KMS-11 (cell line): ENCODE measurements at regions not wholly inside any gene's neighbourhood (a gene's known extent, or its start where the extent isn't known, plus 50 kb on each side); places are given as distances from the start of the nearest gene placed in this dataset.

Experiments used
- H2AFZ ChIP-seq: fragments of 200-600 bp; sonication (generic); 2 replicates; pipeline ENCODE4 v1.6.1; 2016; ENCODE audit warnings: antibody characterized with exemption, mixed run types, low read depth
- H3K27ac ChIP-seq: fragments of 200-600 bp; sonication (generic); 2 replicates; pipeline ENCODE4 v1.6.1; 2016; ENCODE audit warnings: mild to moderate bottlenecking, mixed run types
- H3K27me3 ChIP-seq: fragments of 200-600 bp; sonication (generic); 2 replicates; pipeline ENCODE4 v1.6.1; 2017; ENCODE audit warnings: mild to moderate bottlenecking, low read depth, mixed run types, moderate library complexity; ENCODE audit not compliant: insufficient read depth
- H3K36me3 ChIP-seq: fragments of 200-600 bp; sonication (generic); 2 replicates; pipeline ENCODE4 v1.6.1; 2017; ENCODE audit warnings: mild to moderate bottlenecking, mixed run types; ENCODE audit not compliant: insufficient read depth
- H3K4me1 ChIP-seq: fragments of 200-600 bp; sonication (generic); 2 replicates; pipeline ENCODE4 v1.6.1; 2016; ENCODE audit warnings: mild to moderate bottlenecking, low read depth, mixed run types; ENCODE audit not compliant: poor library complexity, severe bottlenecking
- H3K4me2 ChIP-seq: fragments of 200-600 bp; sonication (generic); 2 replicates; pipeline ENCODE4 v1.7.0; 2016; ENCODE audit warnings: mild to moderate bottlenecking, mixed run types
- H3K4me3 ChIP-seq: fragments of 200-600 bp; sonication (generic); IDR thresholded peaks from 2 replicates; pipeline ENCODE4 v1.6.1; 2017; ENCODE audit warnings: low read depth, low read length, mixed read lengths; ENCODE audit not compliant: insufficient read depth
- H3K79me2 ChIP-seq: fragments of 200-600 bp; sonication (generic); 2 replicates; pipeline ENCODE4 v1.6.1; 2016; ENCODE audit warnings: low read depth, mixed run types; ENCODE audit not compliant: insufficient read depth
- H3K9ac ChIP-seq: fragments of 200-600 bp; sonication (generic); 2 replicates; pipeline ENCODE4 v1.6.1; 2016; ENCODE audit warnings: mild to moderate bottlenecking, mixed run types
- H4K20me1 ChIP-seq: fragments of 200-600 bp; sonication (generic); 2 replicates; pipeline ENCODE4 v1.6.1; 2016; ENCODE audit warnings: mild to moderate bottlenecking, mixed run types; ENCODE audit not compliant: insufficient read depth
- TF ChIP-seq, protein P1 (sequence below): fragments of 200-600 bp; sonication (generic); conservative IDR thresholded peaks from 2 replicates; pipeline ENCODE4 v1.6.1; 2017; ENCODE audit warnings: low read depth, mild to moderate bottlenecking, antibody characterized with exemption, low read length, moderate library complexity, mixed read lengths

- Histone ChIP-seq H3K27ac (no peak overlapping the region), H3K4me3 (no peak overlapping the region), H3K79me2 (no peaks in the 10 kb centered on the region), H2AFZ (no peak overlapping the region), H3K36me3 (no peaks in the 10 kb centered on the region), H3K4me1 (no peaks in the 10 kb centered on the region), H4K20me1 (no peaks in the 10 kb centered on the region), H3K27me3 (no peaks in the 10 kb centered on the region), H3K9ac (no peak overlapping the region), H3K4me2 (no peak overlapping the region)
- TF ChIP-seq, protein P1, sequence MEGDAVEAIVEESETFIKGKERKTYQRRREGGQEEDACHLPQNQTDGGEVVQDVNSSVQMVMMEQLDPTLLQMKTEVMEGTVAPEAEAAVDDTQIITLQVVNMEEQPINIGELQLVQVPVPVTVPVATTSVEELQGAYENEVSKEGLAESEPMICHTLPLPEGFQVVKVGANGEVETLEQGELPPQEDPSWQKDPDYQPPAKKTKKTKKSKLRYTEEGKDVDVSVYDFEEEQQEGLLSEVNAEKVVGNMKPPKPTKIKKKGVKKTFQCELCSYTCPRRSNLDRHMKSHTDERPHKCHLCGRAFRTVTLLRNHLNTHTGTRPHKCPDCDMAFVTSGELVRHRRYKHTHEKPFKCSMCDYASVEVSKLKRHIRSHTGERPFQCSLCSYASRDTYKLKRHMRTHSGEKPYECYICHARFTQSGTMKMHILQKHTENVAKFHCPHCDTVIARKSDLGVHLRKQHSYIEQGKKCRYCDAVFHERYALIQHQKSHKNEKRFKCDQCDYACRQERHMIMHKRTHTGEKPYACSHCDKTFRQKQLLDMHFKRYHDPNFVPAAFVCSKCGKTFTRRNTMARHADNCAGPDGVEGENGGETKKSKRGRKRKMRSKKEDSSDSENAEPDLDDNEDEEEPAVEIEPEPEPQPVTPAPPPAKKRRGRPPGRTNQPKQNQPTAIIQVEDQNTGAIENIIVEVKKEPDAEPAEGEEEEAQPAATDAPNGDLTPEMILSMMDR = no peak
Measured at GRCh38 chr4:10746371-10747171, 62.0 kb upstream of the CLNK start.

GRCh38 chr4:10743357-10743756, 58.8 kb upstream of the CLNK start:
- Histone ChIP-seq H3K4me1 (no peaks in the 10 kb centered on the region), H3K4me3 (no peak overlapping the region), H3K36me3 (no peaks in the 10 kb centered on the region), H3K27ac (no peak overlapping the region), H3K4me2 (no peak overlapping the region), H3K9ac (no peak overlapping the region), H2AFZ (no peak overlapping the region), H4K20me1 (no peaks in the 10 kb centered on the region), H3K27me3 (no peaks in the 10 kb centered on the region), H3K79me2 (no peaks in the 10 kb centered on the region)
- TF ChIP-seq, protein P1 = no peak

DNA sequence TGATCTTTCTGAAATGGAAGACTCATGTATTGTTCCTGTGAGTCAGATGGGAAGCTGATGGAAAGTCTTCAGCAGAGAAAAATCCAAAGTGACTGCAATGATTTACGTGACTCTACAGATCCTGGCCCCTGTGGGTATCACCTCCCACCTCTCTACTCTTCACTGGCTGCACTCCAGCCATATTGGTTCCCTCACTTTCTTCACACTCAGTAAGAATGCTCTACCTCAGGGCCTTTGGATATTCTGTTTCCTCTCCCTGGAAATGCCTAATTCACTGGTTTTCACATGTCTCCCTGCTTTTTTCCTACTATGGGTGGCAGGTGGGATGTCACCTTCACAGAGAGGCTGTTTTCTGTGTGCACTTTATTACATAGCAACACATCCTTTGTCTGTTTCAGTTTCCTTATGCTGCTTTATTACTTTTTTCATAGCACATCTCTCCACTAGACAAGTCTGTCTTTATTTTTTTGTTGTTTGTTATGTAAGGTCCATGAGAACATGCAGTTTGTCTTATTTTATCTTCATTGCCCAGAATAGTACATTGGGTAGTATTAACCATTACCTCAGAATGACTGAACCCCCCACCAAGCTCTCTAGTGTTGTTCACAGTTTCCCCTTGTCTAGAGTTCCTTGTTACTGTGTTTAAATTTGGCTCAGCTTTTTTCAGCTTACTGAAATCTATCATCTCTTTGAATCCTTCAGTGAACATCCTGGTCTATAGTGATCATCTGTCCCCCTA, 57.6 kb upstream of the CLNK start:
- Histone ChIP-seq H3K36me3 (no peaks in the 10 kb centered on the region), H4K20me1 (no peaks in the 10 kb centered on the region), H3K4me3 (no peak overlapping the region), H3K27ac (no peak overlapping the region), H3K9ac (no peak overlapping the region), H3K4me1 (no peaks in the 10 kb centered on the region), H3K4me2 (no peak overlapping the region), H3K79me2 (no peaks in the 10 kb centered on the region), H3K27me3 (no peaks in the 10 kb centered on the region), H2AFZ (no peak overlapping the region)
- TF ChIP-seq, protein P1 = no peak

DNA sequence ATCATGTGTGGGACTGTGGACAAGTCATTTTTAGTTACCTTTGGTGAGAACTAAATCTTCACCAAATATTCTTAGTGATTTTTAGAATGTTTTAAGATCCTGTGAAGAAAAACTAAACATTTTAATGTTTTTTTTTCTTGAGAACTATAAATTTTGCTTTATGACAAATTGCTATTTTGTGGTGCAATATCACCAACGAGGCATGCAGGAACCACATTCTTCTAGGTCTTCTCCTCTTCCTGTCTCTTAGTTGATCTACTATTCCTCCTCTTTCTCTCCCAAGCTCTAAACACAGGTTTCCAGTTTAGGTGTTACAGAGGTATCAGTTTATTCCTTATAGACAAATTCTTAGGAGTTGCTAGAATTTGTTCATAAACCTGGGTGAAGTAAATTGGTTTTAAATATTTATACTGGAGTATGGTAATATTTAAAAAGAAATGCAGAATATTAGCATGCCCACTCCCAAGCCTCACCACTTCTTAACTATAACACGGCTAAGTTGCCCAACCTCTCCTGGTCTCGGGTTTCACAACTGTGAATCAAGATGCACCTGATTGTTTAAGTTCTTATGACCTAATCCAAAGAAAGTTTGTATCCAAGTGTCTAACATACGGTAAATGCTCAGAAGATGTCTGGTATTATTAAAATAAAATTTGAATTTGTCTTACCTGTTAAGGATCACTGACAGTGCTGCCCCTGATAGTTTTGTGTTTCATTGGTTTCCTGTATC, 56.5 kb upstream of the CLNK start:
- Histone ChIP-seq H3K4me2 (no peak overlapping the region), H3K4me1 (no peaks in the 10 kb centered on the region), H3K27me3 (no peaks in the 10 kb centered on the region), H3K9ac (no peak overlapping the region), H3K36me3 (no peaks in the 10 kb centered on the region), H4K20me1 (no peaks in the 10 kb centered on the region), H3K79me2 (no peaks in the 10 kb centered on the region), H3K27ac (no peak overlapping the region), H3K4me3 (no peak overlapping the region), H2AFZ (no peak overlapping the region)
- TF ChIP-seq, protein P1 = no peak
